ENCODE measurements at regions not wholly inside any gene's neighbourhood (a gene's known extent, or its start where the extent isn't known, plus 50 kb on each side); places are given as distances from the start of the nearest gene placed in this dataset.
A peak's percentile ranks its signal among the peaks of the same experiment; 100 is the strongest.

DNA sequence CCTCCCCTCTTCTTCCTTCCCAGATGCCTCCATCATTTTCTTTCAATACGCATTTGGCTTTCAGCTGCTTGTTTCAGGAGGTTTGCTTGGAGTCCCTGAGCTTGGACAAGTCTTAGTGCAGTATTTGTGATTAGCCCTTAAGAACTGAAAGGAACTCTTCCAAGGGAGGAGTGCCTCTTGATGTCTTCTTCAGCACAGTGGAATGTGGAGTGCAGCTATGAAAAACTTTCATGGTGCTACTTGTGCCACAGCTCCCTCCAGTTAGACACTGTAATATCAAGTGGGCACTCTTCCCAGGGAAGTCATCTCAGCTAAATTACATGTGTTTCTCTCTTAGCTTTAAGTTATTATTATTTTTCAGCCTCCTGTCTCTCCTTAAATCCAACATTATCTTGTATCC lies 173.1 kb downstream of the NECTIN3 start:
- no peak for DNase-seq (ENCODE audit: low read depth in 4 of 4, low spot score in 1 of 4)

DNA sequence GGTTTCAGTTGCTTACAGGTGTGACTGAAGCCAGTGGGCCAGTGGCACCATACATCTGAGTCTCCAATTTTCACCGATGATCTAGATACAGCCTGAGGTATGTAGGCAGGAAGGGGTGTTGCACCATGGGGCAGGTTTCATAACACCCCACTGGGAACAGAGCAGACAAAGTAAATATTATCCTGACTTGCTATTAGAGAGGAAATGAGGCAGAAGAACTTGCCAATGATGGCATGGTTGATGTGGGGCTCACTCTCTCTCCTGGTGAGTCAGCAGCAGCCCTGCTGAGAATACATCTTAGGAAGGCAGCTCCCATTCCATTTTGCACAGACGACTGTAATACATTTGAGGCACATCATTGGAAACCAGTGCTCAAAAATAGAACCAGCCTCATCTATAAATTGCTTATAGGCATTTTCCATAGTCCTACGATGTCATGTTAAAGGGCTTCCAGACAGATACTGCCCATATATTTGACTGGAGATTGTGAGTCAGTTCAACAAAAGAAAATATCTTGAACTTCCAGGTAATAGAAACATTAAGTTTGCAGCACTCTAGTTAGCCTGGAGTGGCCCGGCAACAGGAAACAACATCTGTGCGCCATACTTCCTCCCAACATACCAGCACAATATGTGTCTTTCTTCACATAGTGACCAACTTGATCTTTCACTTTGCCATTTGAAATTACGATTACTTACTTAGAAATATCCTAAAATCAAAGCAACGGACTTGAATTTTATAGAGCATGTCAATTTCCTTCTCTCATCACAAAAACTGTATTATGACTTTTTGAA lies 175.5 kb downstream of the NECTIN3 start:
- no peak for DNase-seq (ENCODE audit: low read depth in 4 of 4, low spot score in 1 of 4)

DNA sequence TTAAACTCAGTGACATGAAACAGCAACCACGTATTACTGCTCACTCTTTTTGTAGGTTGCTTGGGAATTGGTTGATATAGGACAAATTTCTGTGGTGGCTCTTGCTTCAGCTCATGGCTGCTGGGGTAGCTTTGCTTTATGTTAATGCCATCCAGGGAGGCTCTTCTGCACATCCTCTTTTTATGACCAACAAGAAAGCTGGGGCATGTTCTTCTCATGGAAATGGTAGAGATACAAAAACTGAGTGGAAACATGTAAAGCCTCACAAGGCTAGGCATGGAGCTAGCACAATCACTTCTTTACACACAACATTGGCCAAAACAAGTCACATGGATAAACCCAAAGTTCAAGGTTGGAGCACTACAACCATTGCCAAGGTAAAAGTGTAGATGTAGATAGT lies 176.8 kb downstream of the NECTIN3 start:
- DNase-seq (ENCODE audit: low read depth in 4 of 4, low spot score in 1 of 4), result no peak

DNA sequence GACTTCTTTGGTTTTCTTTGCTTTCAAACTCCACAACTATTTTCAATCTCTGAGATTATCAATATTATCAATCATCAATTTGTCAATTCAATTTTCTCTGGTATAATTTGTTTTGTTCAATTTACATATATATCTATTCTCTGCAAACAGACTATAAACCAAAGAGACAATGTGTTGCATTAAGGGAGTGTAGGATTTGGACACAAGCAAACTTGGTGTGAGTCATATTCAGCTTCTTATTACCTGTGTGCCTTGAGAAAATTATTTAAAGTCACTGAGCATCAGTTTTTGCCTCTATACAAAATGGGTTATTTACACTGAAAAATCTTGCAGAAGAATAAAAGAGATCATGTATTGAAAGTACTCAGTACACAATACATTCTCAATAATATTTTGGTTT lies 177.8 kb downstream of the NECTIN3 start:
- DNase-seq (ENCODE audit: low read depth in 4 of 4, low spot score in 1 of 4), result no peak

DNA sequence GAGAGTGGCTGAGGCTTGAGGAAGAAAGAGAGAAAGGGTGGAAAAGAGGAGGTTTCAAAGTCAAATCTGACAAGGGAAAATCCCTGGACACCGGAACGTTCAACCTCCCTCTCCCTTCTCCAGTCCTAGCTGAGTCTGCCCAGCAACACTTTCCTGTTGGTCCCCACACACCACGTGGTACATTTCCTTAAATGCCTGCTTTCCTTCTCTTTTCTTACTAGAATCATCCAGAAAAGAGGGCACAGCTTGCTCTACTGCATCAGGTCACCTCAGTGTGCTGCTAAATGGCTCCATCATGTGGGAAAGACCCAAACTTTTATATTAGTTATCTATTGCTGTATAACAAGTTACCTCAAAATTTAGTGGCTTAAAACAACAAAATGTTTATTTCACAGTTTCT lies 181.2 kb downstream of the NECTIN3 start:
- DNase-seq (ENCODE audit: low read depth in 4 of 4, low spot score in 1 of 4), result no peak

DNA sequence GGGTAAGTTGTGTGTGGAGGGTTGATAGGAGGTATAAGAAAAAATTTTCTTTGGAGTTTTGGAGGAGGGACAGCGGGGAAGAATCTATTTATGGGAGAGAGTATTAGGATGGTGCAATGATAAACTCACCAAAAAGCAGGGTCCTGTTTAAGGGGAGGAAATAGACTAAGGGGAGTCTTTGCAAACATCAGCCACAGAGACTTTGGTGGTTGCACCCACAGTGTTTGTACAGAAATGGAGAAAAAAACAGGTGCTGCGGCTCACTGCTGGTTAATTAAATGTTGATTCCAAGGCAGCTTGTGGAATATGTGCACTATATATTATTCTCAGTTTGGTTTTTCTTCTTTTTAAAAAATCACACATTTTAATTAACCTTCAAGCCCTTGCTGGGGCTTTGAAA lies 182.1 kb downstream of the NECTIN3 start:
- no peak for DNase-seq (ENCODE audit: low read depth in 4 of 4, low spot score in 1 of 4)

DNA sequence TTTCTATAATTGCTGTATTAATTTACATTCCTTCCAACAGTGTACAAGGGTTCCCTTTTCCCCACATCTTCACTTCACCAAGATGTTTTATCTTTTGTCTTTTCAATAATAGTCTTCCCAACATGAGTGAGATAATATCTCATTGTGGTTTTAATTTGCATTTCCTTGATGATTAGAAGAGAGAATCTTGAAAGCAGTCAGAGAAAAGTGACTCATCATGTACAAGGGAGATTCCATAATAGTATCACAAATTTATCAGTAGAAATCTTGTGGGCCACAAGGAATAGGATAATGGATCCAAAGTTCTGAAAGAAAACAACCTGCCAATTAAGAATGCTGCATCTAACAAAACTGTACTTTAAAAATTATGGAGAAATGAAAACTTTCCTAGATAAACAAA lies 189.3 kb downstream of the NECTIN3 start:
- DNase-seq (ENCODE audit: low read depth in 4 of 4, low spot score in 1 of 4), result no peak

DNA sequence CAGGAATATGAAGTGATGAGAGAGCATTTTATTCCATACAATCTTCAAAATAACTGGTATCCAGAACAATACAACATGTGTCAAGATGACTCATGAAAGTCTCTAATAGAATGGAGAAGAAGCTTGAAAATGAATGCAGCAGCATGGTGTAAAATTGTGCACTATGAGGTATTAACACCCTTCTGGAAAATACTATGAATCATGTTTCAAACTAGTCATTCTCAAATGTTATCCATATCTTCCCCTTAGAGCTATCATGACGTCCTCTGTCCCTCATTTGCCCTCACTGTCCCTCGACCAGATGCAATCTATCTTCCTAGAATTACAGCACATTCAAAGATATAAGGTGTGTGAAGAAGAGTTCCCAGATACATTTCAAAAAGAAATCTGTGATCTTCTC lies 198.2 kb downstream of the NECTIN3 start:
- DNase-seq (ENCODE audit: low read depth in 4 of 4, low spot score in 1 of 4), result no peak

DNA sequence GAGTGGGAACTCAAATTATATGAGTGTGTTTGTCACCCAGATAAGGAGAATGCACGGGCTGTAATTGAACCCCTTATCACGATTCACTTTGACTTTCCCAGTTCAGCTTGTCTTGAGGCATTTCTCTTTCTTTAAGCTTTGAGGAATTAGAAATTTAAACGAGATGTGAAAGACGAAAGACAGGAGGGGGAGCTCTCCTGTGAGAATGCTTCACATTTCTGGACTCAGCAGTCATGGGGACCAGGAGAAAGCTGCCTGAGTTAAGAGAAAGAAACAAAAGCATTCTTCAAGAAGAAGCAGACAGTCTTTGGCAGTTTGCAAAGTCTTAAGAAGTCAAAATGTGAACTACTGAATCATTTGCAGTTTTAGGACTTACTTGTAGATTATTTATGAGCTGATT lies 205.6 kb downstream of the NECTIN3 start:
- DNase-seq (ENCODE audit: low read depth in 4 of 4, low spot score in 1 of 4), result no peak

DNA sequence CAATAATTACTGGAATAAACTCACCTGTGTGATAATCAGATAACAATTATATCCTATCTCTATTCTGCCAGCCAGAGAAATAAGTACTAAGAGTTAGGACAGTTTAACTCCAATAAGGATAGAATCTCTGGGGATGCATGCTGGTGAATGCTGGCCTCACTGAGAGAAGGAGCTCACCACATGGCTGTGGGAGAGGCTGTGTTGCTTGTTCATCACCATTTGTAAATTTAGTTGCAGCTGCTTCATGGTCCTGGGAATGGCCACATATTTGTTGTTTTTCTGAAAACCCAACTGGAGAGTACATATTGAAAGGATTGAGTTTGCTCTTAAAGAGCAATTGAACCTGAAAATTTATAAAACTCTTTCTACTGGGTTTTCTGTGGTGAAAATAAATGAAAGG lies 207.3 kb downstream of the NECTIN3 start:
- DNase-seq (ENCODE audit: low read depth in 4 of 4, low spot score in 1 of 4), result no peak

DNA sequence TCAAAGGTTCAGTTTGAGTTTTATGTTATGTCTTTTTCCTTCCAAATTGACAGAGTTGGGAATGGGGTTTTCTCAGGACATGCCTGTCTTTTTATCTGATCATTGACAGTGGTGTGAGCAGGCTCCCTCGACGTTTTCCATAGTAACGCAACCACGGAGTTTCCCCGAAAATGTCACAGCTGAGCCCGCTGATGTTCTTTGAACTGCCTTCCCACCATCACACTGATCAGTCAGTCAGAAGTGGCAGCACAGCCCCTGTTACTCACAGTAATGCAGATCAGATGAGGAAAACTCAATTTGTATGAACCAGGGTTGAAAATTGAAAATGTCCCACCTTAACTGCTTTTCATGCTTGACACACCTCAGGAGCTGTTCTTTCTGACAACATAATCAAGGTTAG lies 210.4 kb downstream of the NECTIN3 start:
- peak in 1 of 4 experiments; percentile 2 for DNase-seq (ENCODE audit: low read depth in 4 of 4, low spot score in 1 of 4)

DNA sequence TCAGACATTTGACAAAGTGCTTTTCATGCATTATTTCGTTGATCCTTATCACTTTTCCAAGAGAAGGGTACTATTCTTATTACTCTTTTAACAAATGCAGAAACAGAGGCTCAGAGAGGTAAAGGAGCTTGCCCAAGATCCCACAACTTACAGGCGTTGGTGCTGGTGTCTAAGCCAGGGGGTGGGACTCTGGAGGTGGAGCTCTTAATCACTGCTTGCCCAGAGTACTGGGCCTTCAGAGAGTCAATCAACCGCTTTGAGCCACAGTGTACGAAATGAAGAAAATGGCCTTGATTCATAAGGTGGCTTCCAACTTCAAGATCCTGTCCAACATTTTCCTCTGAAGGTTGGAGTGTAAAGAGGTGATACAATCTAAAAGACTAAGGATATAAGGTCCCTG lies 211.5 kb downstream of the NECTIN3 start:
- DNase-seq (ENCODE audit: low read depth in 4 of 4, low spot score in 1 of 4), result no peak

DNA sequence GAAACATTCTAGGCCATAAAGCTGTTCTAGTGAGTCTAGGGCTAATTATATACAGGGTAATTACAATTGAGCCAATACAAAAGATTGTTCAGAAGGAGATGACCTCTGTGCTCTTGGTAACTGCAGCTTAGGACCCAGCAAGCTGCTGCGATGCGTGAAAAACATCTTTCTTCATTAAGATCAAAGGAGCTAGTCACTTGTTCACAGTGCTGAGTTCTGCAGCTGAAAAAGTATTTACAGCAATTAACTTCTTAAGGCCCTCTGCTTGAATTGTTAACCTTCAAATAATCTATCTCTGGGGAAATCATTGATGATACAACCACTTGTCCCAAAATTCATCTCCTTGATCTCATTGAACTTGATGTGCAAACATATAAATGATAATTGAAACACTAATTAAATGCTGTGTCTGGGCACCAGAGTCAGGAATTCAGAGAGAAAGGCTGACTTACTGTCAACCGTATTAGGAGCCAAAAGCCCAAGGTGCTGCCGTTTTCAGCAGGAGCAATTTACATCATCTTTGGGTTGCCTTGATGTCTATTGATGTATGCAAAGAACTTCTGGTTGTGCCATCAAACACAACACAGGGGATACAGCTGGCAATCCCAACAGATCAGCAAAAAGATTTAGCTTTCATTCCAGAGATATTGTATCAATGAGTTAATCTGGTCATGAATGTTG lies 213.0 kb downstream of the NECTIN3 start:
- DNase-seq (ENCODE audit: low read depth in 4 of 4, low spot score in 1 of 4), result no peak

DNA sequence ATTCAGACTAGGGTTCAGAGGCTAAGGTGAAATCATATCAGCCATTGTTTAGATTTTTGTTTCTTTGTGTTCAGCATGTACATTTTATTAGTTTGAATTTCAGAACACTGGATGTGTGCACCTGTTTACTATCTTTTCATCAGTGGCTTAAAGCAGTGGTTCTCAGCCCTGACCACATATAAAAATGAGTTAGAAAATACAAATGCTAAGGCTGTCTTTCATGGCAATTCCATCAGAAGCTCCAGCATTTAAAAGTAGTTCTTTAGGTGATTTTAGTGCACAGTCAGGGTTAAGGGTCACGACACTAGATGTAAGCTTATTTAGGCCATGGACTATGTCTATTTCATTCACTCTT lies 213.5 kb downstream of the NECTIN3 start:
- DNase-seq (ENCODE audit: low read depth in 4 of 4, low spot score in 1 of 4), result no peak

DNA sequence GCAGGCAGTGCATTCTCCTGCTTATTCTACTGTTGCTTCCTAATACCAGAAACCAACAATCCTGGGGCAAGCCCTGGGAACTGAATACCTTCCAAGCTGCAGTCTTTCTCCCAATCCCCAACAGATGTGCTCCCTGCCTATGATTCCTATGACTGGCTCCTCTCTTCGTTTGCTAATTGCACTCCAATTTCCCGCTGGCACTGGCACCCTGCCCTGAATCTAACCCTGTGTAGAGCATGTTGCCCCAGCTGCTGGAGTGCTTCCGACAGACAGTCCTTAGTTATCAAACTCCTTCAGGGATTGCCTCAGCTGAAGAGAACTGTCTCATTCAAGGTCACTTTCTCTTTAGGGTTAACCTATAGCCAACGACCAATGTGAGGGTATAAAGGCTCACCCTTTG lies 214.1 kb downstream of the NECTIN3 start:
- no peak for DNase-seq (ENCODE audit: low read depth in 4 of 4, low spot score in 1 of 4)

DNA sequence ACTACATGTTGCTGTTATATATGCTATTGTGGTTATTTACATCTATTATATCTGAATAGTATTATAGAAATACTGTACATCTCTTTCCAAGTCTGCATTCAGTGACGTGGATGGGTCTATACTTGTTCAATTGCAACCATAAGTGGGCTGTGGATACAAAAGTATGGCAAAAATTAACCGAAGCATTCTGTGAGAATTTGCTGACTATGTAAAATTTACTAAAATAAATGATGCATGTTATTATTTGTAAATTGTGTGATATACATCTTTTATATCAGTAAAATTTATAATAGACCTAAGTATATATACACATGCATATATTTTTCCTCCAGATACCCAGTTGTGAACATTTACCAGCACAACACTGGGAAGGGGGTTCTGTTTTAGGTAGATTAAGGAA lies 215.1 kb downstream of the NECTIN3 start:
- DNase-seq (ENCODE audit: low read depth in 4 of 4, low spot score in 1 of 4), result no peak

DNA sequence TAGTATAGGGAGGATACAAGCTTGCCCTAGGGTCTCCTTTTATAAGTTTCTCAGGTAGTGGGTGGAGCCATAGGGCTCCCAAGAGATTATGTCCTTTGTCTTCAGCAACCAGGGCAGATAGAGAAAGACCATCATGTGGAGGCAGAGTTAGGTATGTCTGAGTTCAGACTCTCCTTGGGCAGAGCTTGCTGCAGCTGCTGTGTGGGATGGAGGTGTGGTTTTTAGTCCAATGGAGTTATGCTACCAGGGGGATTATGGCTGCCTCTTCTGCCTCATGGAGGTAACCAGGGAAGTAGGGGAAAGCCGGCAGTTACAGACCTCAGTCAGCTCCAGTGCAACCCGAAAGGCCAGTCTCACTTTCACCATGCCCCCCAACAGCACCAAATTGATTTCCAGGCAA lies 220.5 kb downstream of the NECTIN3 start:
- no peak for DNase-seq (ENCODE audit: low read depth in 4 of 4, low spot score in 1 of 4)

DNA sequence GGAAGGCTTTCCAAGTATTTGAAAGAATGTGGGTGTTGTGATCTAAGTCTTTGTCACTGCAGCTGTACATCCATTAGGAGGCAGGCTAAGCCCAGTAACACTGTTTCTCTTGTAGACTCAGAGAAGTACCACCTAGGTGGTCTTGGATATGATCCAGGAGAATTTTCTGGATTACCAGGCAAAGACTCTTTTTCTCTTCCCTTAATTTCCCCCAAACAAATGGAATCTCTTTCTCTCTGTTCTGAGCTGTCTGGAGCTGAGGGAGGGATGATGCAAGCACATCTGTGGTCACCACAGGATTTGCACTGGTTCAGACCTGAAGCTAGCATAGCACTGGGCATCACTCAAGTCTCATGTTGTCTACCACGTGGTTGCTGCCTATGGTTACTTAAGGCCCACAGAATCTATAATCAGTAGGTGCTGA lies 227.6 kb downstream of the NECTIN3 start:
- DNase-seq (ENCODE audit: low read depth in 4 of 4, low spot score in 1 of 4), result no peak

DNA sequence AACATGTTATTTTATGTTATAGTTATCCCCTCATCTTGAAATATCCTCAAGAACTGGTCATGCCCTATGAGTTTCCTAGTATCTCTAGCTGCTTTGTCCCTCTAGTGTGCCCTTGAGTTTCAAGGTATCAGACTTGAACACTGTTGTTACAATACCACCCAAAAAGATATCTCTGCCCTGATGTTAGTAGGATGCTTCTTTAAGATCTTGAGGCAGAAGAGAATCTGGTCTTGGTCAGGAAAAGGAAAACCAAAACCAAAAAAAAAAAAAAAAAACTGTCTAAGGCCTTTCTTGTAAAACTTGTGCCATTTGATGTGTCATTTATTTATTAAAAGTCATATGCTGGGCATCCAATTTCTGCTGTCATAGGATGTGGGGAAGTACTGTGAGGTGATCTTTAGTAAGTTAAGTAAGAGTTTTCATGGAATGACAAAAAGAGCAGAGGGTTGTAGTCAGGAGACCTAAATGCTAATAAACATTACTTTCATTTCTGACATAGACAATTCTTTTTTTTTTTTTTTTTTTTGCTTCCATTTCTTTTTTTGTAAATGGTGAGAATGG lies 229.7 kb downstream of the NECTIN3 start:
- no peak for DNase-seq (ENCODE audit: low read depth in 4 of 4, low spot score in 1 of 4)

DNA sequence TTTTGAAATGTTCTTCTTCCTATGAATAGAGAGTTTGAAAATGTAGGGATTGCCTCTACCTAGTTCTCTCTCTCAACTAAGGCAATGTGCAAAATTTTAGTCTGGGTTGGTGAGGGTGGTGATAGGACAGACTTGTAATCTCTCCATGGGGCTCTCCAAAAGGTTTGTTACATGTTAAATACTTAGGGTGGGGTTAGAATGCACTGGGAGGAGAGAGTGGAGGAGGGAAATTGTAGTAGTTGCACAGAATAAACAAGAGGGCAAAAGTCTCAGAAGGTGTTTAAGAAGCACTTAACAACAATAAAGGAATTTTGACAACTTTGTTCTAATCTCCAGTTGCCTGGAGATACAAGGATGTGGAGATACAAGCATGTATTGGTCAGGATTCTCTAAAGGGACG lies 230.4 kb downstream of the NECTIN3 start:
- no peak for DNase-seq (ENCODE audit: low read depth in 4 of 4, low spot score in 1 of 4)

DNA sequence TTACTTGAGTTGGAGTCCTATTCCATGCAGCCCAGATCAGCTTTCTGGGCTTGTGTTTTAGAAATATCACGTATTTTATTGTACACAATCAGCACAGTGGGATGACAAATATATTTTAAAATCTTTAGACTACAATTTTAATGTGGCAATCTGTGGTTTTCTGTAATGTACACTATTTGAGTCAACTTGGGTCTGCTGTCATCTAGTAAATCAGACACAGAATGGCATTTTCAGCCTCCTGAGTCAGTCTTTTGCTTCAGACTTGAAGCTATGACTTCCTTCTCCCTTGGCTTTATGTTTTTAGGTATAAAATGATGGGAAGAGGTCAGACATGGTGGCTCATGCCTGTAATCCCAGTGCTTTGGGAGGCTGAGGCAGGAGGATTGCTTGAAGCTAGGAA lies 232.1 kb downstream of the NECTIN3 start:
- no peak for DNase-seq (ENCODE audit: low read depth in 4 of 4, low spot score in 1 of 4)

DNA sequence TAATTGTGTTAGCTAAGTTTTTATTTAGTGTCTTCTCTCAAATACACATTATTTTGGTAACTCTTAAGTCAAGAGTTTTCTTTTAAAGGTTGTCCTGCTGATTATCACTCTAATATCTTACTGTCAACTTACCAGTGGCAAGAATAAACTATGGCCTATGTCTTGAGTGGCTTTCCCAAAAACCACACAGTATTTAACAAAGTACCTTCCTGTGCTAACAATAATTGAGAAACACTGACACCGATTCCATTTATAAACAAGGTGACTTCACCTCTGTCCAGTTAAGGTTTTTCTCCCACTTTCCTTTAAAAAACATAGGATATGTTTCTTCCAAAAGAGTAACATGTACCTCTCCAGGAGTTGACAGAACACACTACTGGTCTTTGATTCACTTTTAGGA lies 234.3 kb upstream of the CD96 start:
- no peak for DNase-seq (ENCODE audit: low read depth in 4 of 4, low spot score in 1 of 4)

DNA sequence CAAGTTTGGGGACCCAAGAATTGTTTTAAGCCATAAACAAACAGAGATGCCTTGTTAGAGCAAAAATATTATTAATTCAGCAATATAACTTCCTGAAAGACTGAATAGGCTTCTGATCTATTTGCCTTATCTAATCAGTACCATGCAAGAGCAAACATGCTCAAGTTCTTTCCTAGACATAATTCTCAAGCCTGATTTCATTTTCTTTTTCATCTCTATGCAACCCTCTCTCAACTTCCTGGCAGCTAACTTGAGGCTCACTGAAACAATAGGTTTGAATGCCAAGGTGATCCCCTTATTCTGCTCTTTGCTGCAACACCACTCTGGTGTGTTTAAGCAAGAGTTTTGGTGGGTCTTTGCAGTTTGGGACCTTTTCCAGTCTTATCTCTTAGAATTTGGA lies 230.9 kb upstream of the CD96 start:
- DNase-seq (ENCODE audit: low read depth in 4 of 4, low spot score in 1 of 4), result no peak
